ENCODE measurements at regions not wholly inside any gene's neighbourhood (a gene's known extent, or its start where the extent isn't known, plus 50 kb on each side); places are given as distances from the start of the nearest gene placed in this dataset.
"Not testable (repeated sequence)": the region's sequence is repeated elsewhere in the genome, so short reads cannot be mapped to it uniquely, and the experiment has no call there.

DNA sequence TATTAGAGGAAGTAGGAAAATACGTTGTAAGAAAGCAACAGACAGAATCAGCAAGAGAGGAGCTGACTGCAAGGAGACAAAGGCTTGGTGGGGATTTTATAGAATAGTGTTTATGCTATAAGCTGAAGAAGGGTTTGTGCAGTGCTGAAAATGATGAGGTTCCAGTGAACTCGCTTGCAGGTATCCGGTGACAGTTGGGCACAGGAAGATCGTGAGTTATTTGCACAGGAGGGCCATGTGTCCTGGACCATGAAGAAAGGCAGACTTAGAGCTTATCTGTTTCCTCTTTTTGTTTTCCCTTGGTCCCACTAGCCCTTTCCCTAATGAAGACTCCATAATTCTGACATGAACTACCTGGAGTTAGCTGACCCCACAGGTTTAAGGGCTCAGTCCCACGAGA, 61.4 kb downstream of the NXNL2 start:
- intact Hi-C loops (cut with micrococcal nuclease): no loop called here

DNA sequence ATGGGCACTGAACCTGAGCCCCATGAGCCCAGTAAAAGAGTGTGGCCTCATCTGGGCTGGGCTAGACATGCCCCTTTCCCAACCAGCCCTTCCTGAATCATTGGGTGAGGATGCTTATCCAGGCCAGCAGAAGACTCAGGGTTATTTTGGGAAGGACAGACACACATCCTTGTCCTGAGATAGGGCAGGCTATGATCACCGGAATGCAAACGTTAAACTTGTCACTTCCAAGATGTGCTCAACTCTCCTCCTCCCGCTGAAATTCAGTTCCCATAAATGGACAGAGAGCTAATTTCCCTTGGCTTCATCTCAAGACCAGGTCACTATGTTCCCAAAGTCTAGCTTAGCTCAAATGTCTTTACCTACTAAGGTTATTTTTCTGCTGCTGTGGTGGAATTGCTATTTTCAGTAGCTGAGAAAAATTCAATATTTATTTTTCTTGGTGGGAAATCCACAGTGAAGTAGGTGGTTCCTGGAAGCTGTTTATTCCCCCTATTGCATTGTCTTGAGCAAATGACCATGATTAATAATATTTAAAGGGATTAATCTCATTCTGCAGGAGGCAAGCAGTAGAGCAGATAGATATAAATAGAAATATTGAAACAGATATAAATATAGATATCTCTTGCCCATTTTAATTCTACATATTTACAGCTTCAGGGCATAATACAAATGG, 70.0 kb downstream of the NXNL2 start:
- intact Hi-C loops (cut with micrococcal nuclease): no loop called here

DNA sequence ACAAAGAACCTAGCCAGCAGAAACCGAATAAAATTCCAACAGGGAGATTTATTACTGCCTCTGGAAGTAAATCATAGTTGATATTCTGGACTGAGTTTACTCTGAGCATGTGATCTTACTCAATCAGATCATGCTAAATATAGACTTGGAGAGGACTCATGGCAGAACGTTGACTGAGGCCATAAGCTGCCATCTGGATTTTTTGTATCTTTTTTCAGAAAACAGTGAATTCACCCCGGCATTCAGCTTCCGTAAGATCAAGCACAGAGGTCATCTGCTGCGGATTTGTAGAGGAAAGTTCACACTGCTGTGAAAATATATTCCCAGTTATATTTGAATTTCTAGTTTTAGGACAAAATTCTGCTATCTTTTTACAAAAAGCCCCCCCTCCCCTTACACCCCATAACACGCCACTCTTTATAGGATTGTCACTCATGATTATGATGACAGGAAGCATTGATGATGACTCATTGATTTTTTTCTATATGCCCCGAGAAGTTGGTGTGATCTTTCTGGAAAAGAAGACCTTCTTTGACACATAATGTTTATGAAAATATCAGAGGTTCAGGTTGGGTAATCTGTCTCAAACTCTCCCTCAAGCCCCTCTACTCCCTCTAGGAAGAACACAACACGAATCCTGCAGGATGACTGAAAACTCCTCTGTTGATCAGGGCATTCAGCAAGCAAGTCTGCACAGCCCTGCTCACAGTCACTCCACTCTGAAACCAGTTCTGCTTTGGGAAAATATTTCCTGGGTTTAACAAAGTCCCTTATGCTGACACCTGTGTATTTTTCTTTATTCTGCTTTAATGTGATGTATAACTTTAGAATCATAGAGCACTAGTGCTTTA, 70.8 kb downstream of the NXNL2 start:
- intact Hi-C loops (cut with micrococcal nuclease): no loop called here

DNA sequence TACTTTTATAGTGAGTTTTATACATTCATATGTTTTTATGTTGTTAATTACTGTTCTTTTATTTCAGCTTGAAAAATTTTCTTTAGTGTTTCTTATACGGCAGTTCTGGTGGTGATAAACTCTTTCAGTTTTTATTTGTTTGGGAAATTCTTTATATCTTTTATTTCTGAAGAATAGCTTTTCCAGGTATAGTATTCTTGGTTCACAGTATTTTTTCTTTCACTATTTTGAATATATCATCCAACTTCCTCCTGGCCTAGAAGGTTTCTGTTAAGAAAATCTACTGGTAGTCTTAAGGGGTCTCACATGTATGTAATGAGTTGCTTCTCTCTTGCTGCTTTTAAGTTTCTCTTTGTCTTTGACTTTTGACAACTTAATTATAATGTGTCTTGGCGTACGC, 79.4 kb downstream of the NXNL2 start:
- intact Hi-C loops (cut with micrococcal nuclease): no loop called here

DNA sequence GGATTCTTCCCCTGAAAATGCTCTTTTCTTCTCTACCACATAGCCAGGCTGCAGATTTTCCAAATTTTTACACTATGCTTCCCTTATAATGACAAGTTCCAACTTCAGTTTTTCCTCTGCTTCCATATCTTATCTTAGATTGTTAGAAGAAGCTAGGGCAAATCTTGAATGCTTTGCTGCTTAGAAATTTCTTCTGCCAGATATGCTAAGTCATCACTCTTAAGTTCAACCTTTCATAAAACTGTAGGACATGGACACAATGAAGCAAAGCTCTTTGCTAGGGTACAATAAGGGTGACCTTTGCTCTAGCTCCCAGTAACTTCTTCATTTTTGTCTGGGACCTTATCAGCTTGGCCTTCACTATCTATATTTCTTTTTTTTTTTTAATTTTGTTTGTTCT, 88.7 kb downstream of the NXNL2 start:
- intact Hi-C loops (cut with micrococcal nuclease): no loop called here

DNA sequence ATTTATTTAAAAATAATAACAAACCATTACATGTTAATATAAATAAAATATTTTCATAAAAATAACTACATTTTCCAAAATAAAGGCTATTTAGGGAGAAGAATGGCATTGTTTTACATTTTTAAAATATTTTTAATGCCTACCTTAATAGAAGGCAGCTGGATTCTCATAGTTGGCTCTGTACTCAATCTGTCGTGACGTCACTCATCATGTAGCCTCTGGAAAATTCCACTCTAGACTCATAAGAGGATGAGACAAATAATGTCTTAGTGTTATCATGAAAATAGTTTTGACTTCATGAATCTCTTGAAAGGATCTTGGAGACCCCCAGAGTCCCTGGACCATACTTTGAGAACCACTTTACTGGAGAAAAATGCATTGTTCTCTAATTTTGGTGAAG, 93.1 kb downstream of the NXNL2 start:
- intact Hi-C loops (cut with micrococcal nuclease): no loop called here

DNA sequence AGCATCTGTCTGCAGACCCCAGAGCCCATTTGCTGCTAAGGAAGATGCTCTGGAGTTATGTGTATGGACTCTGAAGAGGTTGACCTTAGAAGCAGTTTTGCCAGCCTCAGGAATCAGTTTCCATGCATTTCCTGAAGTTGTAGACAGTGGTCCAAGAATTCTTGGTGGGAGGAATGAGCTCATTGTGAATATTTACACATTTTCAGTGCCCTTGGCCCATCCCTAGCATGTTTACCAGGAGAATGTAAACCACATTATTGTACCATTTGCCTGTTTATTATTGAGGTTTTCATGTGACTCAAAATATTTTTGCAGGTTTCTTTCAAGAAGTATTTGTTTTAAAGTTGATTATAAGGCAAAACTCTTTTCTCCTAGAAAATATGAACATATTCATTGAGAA, 93.8 kb downstream of the NXNL2 start:
- intact Hi-C loops (cut with micrococcal nuclease): no loop called here

DNA sequence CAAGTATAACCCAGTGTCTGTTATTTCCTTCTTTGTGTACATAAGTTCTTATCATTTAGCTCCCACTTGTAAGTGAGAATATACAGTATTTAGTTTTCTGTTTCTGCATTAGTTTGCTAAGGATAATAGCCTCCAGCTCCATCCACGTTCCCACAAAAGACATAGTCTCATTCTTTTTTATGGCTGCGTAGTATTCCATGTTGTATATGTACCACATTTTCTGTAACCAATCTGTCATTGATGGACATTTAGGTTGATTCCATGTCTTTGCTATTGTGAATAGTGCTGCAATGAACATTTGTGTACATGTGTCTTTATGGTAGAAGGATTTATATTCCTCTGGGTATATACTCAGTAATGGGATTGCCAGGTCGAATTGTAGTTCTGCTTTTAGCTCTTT, 95.6 kb downstream of the NXNL2 start:
- intact Hi-C loops (cut with micrococcal nuclease): not testable (repeated sequence)

DNA sequence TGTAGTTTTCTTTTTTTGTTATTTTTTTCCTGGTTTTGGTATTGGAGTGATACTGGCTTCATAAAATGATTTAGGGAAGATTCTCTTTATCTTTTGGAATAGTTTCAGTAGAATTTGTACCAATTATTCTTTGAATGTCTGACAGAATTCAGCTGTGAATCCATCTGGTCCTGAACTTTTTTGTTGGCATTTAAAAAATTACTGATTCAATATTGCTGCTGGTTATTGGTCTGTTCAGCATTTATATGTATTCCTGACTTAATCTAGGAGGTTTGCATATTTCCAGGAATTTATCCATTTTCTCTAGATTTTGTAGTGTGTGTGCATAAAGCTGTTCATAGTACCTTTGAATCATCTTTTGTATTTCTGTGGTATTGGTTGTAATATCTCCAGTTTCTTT, 100.2 kb downstream of the NXNL2 start:
- intact Hi-C loops (cut with micrococcal nuclease): no loop called here

DNA sequence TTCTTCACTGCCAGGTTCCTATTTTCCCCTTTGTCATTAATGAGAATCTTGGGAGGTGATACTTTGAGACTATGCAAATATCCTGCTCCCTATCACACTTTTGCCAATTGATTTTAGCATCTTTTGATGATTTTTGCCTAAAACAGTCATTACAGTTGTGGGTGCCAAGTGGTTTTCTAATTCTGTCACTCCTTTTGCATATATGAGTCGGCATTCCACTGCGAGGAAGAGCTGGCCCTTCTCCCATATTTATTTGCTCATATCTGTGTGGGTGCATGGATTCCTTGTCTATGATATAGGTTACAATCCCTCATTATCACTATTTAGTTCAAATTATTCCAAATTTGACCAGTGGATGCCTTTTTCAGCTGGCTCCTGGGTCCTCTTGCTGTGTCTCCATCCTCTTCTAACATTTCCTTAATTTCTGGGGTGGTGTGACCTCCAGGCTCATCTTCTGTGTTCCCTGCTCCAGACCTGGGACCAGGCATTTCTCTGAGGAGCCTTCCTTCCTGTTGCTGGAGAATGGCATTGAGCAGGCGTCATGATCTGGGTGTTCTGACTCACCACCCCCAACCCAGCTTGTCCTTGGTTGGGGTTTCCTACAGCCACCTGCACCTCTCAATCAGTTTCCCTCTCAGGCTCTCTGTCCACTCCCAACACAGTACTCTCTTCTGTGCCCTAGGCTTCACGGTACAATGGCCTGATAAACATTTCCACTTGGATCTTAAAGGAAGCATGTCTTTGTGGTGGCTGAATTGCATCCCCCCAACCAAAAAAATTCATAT, 106.7 kb downstream of the NXNL2 start:
- intact Hi-C loops (cut with micrococcal nuclease): no loop called here

DNA sequence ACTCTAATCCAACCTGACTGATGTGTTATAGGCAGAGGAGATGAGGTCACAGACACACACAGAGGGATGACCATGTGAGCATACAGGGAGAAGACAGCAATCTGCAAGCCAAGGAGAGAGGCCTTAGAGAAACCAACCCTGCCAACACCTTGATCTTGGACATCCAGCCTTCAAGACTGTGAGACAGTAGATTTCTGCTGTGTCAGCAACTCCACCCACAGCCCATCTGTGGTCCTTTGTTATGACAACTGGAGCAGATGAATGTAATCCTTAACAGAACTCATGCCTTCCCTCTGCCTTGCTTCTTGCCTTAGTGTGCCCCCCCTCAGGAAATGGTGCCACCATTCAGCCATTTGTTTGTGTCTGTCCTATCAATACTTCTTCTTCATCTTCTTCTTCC, 107.4 kb downstream of the NXNL2 start:
- intact Hi-C loops (cut with micrococcal nuclease): no loop called here

DNA sequence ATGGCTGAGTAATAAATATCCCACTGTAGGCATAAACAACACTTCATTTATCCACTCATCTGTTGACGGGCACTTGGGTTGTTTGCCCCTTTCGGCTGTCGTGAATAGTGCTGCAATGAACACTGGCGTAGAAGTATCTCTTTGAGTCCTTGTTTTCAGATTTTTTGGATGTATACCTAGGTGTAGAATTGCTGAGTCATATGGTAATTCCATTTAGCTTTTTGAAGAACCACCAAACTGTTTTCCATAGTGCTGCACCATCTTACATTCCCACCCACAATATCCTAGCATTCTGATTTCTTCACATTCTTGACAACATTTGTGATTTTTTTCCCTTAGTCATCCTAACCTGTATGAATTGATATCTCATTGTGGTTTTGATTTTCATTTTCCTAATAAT, 109.0 kb downstream of the NXNL2 start:
- intact Hi-C loops (cut with micrococcal nuclease): no loop called here

DNA sequence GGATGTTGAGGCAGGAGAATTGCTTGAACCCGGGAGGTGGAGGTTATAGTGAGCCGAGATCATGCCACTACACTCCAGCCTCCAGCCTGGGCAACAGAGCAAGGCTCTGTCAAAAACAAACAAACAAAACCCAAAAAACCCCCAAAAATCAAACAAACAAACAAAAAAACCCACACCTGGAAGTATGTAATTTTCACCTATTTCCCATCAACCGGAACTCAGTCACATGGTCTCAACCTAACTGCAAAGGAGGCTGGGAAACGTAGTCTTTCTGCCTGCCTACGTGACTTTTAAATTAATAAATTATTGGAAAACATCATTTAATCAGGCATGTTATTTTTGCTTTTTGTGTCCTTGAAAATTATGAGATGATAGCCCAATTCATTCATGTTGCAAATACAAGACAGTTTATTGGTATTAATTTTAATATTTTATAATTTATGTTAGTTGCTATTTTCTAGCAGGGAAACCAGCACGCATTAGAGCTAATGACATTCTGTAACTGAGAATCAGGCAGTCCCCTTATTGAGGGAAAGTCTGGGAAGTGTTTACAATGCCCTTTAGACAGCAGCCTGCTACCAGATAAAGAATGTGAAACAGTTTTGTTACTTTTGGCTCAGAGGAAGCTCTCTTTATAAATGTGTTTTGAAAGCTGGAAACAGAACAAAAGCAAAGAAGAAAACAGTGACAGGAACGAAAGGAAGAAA, 110.3 kb downstream of the NXNL2 start:
- intact Hi-C loops (cut with micrococcal nuclease): no loop called here

DNA sequence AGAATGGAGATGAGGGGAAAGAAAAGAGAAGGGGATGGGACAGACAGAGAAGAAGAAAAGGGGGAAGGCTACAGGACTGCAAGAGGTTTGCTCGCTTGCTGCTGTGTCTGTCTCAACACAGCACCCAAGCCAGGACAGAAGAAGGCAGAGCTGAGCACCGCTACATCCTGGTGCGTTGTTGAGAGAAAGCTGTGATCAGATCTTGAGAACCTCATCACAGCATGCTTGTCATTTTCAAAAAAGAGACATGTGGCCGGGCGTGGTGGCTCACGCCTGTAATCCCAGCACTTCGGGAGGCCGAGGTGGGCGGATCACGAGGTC, 110.9 kb downstream of the NXNL2 start:
- intact Hi-C loops (cut with micrococcal nuclease): no loop called here

DNA sequence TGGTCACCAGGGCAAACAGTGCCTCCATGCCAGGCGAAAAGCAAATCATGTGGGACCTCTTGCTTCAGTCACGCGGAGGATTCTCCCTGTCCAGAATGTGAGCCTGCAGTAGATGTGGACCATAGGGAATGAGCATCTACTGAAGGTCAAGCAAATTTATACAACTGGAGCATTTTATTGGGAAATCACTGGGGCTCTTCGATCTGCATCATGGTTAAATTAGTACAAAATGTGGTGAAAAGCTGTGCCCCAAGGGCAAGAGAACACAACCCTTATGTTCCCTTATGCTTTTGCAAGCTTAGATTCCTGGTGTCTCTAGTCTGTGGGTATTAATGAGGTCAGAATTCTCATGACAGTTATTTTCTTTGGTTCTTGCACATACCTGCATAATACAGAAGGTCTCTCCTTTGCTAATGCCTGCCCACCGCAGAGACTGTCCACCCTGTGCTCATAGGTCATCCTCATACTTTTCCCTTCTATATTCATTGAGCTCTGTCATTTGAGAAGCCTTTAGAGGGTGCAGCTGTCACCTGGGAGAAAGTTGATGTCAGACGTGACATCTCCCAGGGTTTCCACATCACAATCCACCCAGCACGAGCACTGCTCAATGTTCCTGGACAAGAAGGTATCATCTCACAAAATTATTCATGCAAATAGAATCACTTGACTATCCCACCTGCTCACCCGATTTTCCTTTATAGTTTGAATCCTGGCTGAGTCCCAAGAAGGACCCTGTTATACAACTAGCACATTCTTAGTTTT, 111.7 kb downstream of the NXNL2 start:
- intact Hi-C loops (cut with micrococcal nuclease): no loop called here

DNA sequence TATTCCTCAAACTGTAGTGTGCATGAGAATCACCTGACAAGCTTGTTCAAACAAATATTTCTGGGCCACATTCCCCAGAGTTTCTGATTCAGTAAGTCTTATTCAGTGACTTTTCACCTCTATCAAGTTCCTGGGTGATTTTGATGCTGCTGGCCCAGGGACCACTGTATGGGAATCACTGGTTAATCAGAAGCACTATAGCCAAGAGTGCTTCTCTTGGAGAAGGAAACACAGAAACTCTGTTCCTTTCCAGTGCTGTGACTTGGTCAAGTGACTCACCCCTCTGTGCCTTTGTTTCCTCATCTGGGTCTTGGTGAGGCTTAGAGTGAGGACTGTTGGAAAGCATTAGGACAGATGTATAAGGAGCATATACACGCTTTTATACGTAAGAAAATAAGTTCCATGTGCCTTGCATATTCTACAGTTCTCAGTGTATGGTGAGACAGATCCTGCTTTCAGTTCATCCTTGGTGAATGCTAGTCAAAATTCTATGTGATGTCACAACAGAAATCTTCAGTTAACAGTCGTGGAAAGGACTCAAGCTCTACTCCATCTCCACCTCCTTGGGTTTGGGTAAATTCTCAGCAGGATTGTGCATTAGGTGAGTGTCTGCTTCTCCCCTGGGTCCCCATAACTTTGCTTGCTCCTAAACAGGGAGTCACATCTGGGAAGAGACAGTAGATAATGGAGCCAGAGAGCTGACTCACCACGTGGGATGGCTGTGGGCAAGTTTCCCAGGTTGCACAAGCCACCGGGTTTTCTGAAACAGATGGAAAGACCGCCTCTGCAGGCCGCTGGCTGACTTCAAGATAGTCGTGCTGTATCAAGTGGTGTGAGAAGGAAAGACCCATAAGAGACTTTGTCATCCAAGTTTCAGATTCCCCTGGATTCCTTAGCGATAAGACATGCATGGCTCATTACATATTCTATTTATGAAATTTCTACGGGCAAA, 117.0 kb downstream of the NXNL2 start:
- intact Hi-C loops (cut with micrococcal nuclease): no loop called here

DNA sequence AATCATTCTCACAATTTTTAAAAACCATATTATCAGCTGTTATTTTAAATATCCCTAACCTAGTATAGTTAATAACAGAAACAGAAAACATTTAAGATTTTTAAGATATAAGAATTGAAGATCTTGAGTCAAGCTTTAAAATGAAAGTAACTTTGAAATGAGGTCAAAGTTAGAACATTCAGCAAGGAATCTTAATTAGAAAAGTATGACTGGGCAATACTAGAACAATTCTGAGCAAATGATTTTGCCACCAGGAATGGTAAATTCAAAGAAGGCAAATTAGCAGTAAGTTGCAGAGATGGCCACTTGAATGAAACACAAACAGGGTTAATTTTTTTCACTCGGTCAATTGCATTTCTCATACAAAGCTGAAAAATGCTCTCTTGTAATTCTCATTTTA, 117.9 kb downstream of the NXNL2 start:
- intact Hi-C loops (cut with micrococcal nuclease): no loop called here

DNA sequence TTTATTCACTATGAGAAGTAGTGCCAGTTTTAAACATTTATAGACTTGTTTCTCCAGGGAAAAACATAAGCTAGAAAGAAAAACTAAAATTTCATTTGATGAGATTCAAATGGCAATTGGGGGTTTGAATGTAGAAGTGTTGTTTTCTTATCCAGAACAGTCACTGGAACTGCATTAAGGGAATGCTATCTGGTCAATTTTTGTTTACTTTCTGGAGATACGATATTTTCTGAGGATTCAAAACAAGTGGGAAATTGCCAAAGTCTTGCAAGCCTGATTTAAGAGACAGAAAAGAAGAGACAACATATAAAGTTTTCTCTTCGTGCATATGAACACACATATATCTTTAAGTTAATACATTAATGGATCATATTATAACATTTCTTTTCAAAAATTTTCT, 118.4 kb downstream of the NXNL2 start:
- intact Hi-C loops (cut with micrococcal nuclease): no loop called here

DNA sequence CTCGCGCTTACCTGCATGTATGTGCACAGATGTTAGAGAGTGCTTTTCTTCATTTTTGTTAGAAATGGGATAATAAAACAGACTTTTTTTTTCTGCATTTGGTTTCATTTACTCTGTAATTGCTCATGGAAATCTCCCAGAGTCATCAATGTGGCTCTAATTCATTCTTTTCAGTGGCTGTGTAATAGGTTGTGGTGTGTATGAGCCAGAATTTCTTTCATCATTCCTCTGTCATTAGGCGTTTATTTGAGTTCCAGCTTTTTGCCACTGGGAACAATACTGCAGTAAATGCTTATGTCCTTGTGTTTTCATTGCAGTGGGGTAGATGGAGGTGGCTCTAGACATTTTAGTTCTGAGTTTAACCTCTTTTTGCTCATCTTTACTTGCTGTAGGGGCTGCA, 118.9 kb downstream of the NXNL2 start:
- intact Hi-C loops (cut with micrococcal nuclease): no loop called here

DNA sequence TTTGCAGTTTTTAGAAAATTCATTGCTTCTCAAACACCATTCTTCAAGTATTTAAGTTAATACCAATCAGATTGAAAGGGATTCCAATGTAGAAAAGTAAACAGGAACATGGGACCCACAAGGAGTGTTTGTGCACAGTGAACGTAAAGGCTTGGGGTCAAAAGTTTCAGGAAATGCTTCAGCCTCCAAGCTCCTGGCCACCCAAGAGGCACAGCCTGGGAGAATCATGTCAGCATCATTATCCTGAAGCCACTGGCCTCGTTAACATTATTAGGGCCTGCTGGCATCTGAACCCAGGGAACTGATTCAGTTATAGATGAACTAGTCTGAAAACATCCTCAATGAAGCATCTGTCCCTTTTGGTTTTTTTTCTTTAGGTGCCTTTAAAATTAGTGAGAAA, 122.9 kb downstream of the NXNL2 start:
- intact Hi-C loops (cut with micrococcal nuclease): no loop called here
